AG20443 (cell line): ENCODE measurements at regions not wholly inside any gene's neighbourhood (a gene's known extent, or its start where the extent isn't known, plus 50 kb on each side); places are given as distances from the start of the nearest gene placed in this dataset.
A peak's percentile ranks its signal among the peaks of the same experiment; 100 is the strongest.
"Not testable (repeated sequence)": the region's sequence is repeated elsewhere in the genome, so short reads cannot be mapped to it uniquely, and the experiment has no call there.

Experiments
- DNase-seq: peaks from one replicate; pipeline ENCODE4 v3.0.0; 2012; ENCODE audit warnings: low spot score, mixed read lengths

DNA sequence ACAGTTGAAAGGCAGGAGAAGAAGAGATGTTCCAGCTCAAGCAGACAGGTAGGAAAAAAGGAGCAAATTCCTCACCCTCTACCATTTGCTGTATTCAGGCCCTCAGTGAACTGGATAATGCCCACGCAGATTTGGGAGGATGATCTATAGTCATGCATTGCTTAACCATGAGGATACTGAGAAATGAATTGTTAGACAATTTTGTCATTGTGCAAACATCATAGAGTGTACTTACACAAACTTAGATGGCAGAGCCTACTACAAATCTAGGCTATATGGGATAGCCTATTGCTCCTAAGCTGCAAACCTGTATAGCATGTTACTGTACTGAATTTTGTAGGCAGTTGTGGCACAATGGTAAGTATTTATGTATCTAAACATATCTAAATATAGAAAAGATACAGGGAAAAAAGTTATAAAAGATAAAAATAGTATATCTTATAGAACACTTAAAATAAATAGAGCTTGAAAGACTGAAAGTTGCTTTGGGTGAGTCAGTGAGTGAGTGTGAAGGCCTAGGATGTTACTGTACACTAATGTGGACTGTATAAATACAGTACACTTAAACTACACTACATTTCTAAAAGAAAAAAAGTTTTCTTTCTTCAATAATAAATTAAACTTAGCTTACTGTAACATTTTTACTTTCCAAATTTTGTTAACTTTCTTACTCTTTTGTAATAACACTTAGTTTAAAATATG, 672.3 kb downstream of the UTRN start:
- DNase-seq = no peak

- no peak for DNase-seq
These were observed 684.0 kb downstream of the UTRN start for GRCh38 chr6:144969154-144969553.

- DNase-seq = no peak
These were observed 684.6 kb downstream of the UTRN start for GRCh38 chr6:144969602-144970272.

GRCh38 chr6:144977250-144977864, 692.2 kb downstream of the UTRN start:
- not testable (repeated sequence) for DNase-seq

DNA sequence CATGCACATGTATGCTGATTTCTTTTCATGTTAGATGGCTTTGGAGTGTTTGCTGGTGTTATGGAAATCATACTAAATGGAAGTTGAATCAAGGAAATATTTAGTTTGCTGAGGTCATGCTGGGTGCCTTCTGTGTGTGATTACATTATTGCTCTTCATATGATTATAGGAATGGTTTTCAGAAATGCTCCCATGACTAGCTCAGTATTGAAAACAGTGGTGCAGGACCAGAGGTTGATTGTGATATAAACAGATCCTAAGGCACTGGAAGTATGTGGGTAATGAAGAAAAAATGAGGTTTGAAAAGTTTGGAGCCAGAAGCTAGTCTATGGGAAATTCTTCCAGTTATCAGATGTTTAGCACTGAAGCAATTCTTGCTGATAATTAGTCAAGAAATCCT, 693.1 kb downstream of the UTRN start:
- DNase-seq = no peak

DNA sequence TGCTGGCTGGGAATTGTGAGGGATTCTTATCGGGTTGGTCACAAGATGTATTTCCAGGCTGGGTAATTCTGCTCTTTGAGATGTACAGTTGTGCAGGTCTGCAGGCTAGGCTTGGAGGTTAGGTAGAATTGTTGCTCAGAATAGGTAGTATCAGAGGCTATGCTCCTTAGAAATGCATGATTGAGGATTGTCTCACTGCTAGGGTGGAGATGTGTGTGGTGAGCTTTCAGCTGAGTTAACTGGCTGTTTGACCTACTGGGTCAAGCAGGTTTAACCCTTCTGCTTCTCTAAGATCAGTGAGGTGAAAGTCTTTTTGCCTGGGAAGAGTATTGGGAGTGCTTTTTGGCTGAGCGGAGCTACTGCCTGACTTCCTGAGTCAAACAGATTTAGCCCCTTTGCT, 701.1 kb downstream of the UTRN start:
- no peak for DNase-seq

GRCh38 chr6:144989319-144990107, 704.4 kb downstream of the UTRN start:
- peak; percentile 19 for DNase-seq

GRCh38 chr6:144990784-144991183, 705.6 kb downstream of the UTRN start:
- DNase-seq = no peak

DNA sequence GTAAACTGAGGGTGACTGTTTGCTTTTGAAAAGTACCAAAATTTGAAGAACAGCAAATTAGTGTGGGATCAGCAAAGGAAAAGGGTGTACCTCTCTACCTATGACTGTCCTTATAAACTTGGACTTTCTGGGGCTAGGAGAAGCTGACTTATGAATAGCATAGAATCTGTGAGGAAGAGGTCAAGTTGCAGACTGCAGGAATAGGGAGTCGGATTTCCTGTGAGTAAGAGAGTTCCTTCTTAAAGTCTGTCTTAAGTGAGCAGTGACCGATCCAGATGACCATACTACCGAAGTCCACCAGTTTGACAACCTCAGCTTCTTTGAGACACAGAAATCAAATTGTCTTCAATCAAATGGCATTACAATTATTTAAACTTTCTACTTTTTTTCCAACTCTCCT, 708.7 kb downstream of the UTRN start:
- DNase-seq = no peak

DNA sequence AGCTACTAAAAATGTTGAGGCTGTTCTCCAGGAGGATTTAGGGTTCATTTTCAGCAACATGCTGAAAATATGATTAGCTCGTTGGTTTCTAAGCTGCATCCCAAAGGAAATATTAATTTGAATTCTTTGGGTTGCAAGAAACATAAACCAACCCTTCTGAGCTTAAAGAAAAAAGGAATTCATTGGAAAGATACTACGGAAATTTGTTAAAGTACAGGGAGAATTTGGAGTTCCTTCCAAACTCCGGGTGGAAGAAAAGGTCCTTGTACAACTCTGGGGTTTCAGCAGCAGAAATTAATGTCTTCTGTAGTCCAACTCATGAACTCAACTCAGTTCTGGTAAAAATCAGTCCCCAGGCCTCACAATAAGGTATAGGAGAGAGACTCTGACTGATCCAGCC, 712.9 kb downstream of the UTRN start:
- no peak for DNase-seq

DNA sequence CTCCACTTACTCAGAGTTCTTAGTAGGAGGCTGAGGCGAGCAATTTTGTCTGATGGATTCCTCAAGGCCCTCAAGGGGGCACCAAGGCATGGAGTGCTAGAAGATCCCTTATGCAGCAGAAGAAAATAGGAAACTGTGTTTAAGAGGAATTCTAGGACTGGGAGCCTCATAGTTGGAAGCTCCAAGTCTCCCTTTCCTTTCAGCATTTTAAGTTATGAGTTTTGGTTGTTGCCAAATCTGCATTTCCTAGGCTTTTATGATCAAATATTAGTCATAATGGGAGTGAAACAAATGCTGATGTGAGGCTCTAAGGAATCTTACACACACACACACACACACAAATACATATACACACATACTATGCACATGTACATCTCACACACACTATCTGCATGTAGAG, 714.0 kb downstream of the UTRN start:
- peak; percentile 14 for DNase-seq

DNA sequence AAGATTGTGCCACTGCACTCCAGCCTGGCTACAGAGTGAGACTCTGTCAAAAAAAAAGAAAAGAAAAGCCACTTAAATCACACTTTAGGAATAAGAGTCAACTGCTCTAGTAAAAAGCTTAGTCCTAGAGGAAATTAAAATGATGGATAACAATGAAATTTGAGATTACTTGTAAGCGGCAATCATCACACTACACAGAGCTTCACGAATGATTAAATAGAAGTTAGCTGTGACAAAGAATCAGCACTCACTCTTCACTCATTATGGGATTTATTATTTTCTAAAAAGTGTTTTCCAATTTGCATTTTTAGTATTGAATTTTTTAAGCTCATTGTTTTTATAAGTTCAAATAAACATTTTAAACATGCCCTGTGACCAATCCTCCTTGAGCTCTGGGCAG, 718.0 kb downstream of the UTRN start:
- no peak for DNase-seq

- no peak for DNase-seq
These were observed 721.8 kb downstream of the UTRN start for GRCh38 chr6:145006914-145007313.

GRCh38 chr6:145008715-145009114, 723.6 kb downstream of the UTRN start:
- DNase-seq = no peak

DNA sequence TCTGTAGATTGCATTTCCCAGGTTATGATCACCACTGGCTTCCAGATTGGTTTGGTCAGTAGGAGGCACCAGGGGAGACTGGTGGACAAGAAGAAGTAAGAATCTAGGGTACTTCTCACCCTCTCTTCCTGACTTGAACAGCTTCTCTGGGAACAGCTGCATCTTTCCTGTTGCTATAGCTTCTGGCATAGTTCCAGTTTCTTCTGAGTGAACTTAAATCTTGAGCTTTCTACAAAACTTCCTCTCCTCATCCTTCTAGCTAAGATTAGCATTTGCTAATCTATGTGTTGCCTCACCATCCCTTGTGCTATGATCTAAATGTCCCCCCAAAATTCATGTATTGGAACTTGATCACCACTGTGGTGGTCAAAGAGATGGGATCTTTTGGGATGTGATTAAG, 724.6 kb downstream of the UTRN start:
- DNase-seq = no peak

DNA sequence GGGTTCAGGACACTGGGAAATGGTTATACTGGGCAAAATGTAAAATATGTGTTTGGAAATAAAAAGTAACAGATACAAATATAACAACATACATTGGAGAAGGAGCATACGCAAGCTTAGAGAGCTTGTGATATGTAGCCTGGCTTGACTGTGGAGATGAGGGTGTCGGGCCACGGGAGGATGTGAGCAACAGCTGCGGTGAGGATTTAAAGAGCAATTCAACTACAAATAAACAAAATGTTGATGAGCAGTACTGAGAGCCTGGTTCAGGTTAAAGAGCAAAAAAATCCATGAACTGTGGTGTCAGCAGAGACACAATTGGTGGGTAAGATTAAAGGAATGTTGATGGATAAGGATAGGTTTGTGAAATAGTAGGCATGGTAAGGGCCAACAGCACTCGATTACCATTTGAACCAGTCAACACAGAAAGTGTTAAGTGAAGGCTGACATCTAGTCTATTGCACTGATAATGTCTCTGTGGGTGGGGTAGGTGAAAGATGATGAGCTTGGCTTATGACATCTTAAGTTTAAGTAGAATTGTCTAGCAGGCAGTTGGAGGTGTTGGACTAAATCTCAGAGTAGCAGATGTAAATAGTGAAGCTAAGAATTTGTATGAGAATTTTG, 723.2 kb downstream of the EPM2A start:
- DNase-seq = no peak

- DNase-seq = peak; percentile 89
These were observed 719.4 kb downstream of the EPM2A start for GRCh38 chr6:145015739-145016558.

GRCh38 chr6:145017051-145017450, 718.3 kb downstream of the EPM2A start:
- DNase-seq = no peak

GRCh38 chr6:145017516-145017915, 717.8 kb downstream of the EPM2A start:
- no peak for DNase-seq

DNA sequence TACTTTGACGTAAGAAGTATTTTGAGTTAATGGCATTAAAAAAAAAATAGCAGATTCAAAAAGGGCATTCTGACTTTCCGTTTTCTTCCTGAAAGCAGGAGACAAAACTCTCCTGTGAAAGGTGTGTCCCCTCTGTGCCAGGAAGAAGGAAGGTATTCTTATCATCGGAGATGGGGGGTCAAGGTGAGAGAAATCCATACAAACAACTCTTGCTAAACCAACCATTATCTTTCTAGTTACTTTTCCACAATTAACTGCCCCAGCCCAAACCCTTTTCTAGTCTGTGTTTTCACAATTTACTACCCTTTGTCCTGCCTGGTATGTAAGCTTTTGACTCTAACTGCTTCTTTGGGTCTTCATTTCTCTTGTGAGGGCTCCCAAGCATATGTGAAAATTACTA, 717.3 kb downstream of the EPM2A start:
- DNase-seq = no peak

DNA sequence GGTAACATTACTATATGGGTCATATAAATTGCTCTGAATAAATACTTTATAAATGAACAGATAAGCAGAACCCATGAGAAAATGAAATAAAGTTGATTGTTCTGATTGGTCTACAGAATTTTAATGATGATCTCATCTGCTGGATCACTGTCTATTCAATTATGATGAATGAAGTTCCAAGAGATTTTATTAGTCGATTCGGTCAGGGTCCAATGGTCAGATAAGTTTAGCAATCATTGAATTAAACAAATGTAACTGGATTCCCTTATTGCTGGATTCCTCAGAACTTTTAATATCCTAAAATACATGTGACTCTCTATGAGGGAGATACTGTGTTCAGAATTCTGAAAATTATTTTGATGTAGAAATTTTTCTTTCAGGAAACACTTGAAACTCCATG, 715.2 kb downstream of the EPM2A start:
- no peak for DNase-seq
